ENCODE measurements at regions not wholly inside any gene's neighbourhood (a gene's known extent, or its start where the extent isn't known, plus 50 kb on each side); places are given as distances from the start of the nearest gene placed in this dataset.

- H2AFZ ChIP-seq = no peak overlapping the region
- no peaks in the 10 kb centered on the region for H3K27me3 ChIP-seq
- no peaks in the 10 kb centered on the region for H3K36me3 ChIP-seq (replicated peaks; ENCODE audit: insufficient read depth, low read depth)
- no peaks in the 10 kb centered on the region for H4K20me1 ChIP-seq (ENCODE audit: insufficient read depth, poor library complexity, severe bottlenecking)
- WGBS (ENCODE audit: low lambda C conversion rate, missing lambda C conversion rate) = 93% methylated on average over 1 of the region's 1 CpG
- no peak for DNase-seq (ENCODE audit: low spot score)
- H3K79me2 ChIP-seq = no peaks in the 10 kb centered on the region
- TF ChIP-seq EZH2phosphoT487 (IDR thresholded peaks at IDR 0.05; ENCODE audit: low read depth, severe bottlenecking, unreplicated experiment) (no peak), CTCF (IDR thresholded peaks at IDR 0.05; ENCODE audit: poor library complexity) (no peak), EZH2 (IDR thresholded peaks at IDR 0.05; ENCODE audit: borderline replicate concordance) (no peak)
- no peak overlapping the region for H3K27ac ChIP-seq
- no peaks in the 10 kb centered on the region for H3K4me1 ChIP-seq (ENCODE audit: insufficient read depth)
- H3K4me3 ChIP-seq = no peak overlapping the region
- H3K4me2 ChIP-seq = no peak overlapping the region
- H3K9me3 ChIP-seq (ENCODE audit: low read depth) = no peaks in the 10 kb centered on the region
- no peaks in the 10 kb centered on the region for H3K9me2 ChIP-seq (replicated peaks; ENCODE audit: insufficient read depth)
Observed at GRCh38 chr17:71730871-71731270, 389.9 kb upstream of the SOX9 start.

GRCh38 chr17:71735893-71736292, 384.9 kb upstream of the SOX9 start:
- H3K36me3 ChIP-seq (replicated peaks; ENCODE audit: insufficient read depth, low read depth) = no peaks in the 10 kb centered on the region
- WGBS (ENCODE audit: low lambda C conversion rate, missing lambda C conversion rate) = 94% methylated on average over 4 of the region's 4 CpGs
- no peak for DNase-seq (ENCODE audit: low spot score)
- no peaks in the 10 kb centered on the region for H3K4me1 ChIP-seq (ENCODE audit: insufficient read depth)
- H3K9me2 ChIP-seq (replicated peaks; ENCODE audit: insufficient read depth) = no peaks in the 10 kb centered on the region
- no peak overlapping the region for H2AFZ ChIP-seq
- H3K9me3 ChIP-seq (ENCODE audit: low read depth) = no peaks in the 10 kb centered on the region
- H3K27me3 ChIP-seq = no peaks in the 10 kb centered on the region
- no peaks in the 10 kb centered on the region for H3K79me2 ChIP-seq
- H3K4me2 ChIP-seq = no peak overlapping the region
- TF ChIP-seq EZH2 (IDR thresholded peaks at IDR 0.05; ENCODE audit: borderline replicate concordance) = no peak
- no peak for TF ChIP-seq EZH2phosphoT487 (IDR thresholded peaks at IDR 0.05; ENCODE audit: low read depth, severe bottlenecking, unreplicated experiment)
- TF ChIP-seq CTCF (IDR thresholded peaks at IDR 0.05; ENCODE audit: poor library complexity) = no peak
- no peaks in the 10 kb centered on the region for H4K20me1 ChIP-seq (ENCODE audit: insufficient read depth, poor library complexity, severe bottlenecking)
- no peak overlapping the region for H3K4me3 ChIP-seq
- no peak overlapping the region for H3K27ac ChIP-seq

- H3K4me3 ChIP-seq = no peak overlapping the region
- H3K9me3 ChIP-seq (ENCODE audit: low read depth) = no peaks in the 10 kb centered on the region
- no peak overlapping the region for H3K4me2 ChIP-seq
- no peak overlapping the region for H2AFZ ChIP-seq
- DNase-seq (ENCODE audit: low spot score) = no peak
- no peaks in the 10 kb centered on the region for H3K79me2 ChIP-seq
- WGBS (ENCODE audit: low lambda C conversion rate, missing lambda C conversion rate) = 95% methylated on average over 3 of the region's 3 CpGs
- H3K9me2 ChIP-seq (replicated peaks; ENCODE audit: insufficient read depth) = no peaks in the 10 kb centered on the region
- no peaks in the 10 kb centered on the region for H4K20me1 ChIP-seq (ENCODE audit: insufficient read depth, poor library complexity, severe bottlenecking)
- H3K4me1 ChIP-seq (ENCODE audit: insufficient read depth) = no peaks in the 10 kb centered on the region
- no peak for TF ChIP-seq CTCF (IDR thresholded peaks at IDR 0.05; ENCODE audit: poor library complexity)
- no peak for TF ChIP-seq EZH2 (IDR thresholded peaks at IDR 0.05; ENCODE audit: borderline replicate concordance)
- TF ChIP-seq EZH2phosphoT487 (IDR thresholded peaks at IDR 0.05; ENCODE audit: low read depth, severe bottlenecking, unreplicated experiment) = no peak
- no peaks in the 10 kb centered on the region for H3K27me3 ChIP-seq
- H3K27ac ChIP-seq = no peak overlapping the region
- no peaks in the 10 kb centered on the region for H3K36me3 ChIP-seq (replicated peaks; ENCODE audit: insufficient read depth, low read depth)
Observed at GRCh38 chr17:71740866-71741265, 380.0 kb upstream of the SOX9 start.

- H3K79me2 ChIP-seq = no peaks in the 10 kb centered on the region
- DNase-seq (ENCODE audit: low spot score) = no peak
- H3K9me3 ChIP-seq (ENCODE audit: low read depth) = no peaks in the 10 kb centered on the region
- H3K4me2 ChIP-seq = no peak overlapping the region
- no peaks in the 10 kb centered on the region for H3K4me1 ChIP-seq (ENCODE audit: insufficient read depth)
- H3K27me3 ChIP-seq = no peaks in the 10 kb centered on the region
- no peaks in the 10 kb centered on the region for H4K20me1 ChIP-seq (ENCODE audit: insufficient read depth, poor library complexity, severe bottlenecking)
- no peak overlapping the region for H2AFZ ChIP-seq
- no peak for TF ChIP-seq CTCF (IDR thresholded peaks at IDR 0.05; ENCODE audit: poor library complexity)
- no peak for TF ChIP-seq EZH2 (IDR thresholded peaks at IDR 0.05; ENCODE audit: borderline replicate concordance)
- H3K4me3 ChIP-seq = no peak overlapping the region
- H3K36me3 ChIP-seq (replicated peaks; ENCODE audit: insufficient read depth, low read depth) = no peaks in the 10 kb centered on the region
- H3K27ac ChIP-seq = no peak overlapping the region
- no peaks in the 10 kb centered on the region for H3K9me2 ChIP-seq (replicated peaks; ENCODE audit: insufficient read depth)
Observed at GRCh38 chr17:71741836-71742235, 379.0 kb upstream of the SOX9 start.

All from hepatocyte (in vitro differentiated cells).